Retinal pigment epithelial cell (primary cell): ENCODE measurements at regions not wholly inside any gene's neighbourhood (a gene's known extent, or its start where the extent isn't known, plus 50 kb on each side); places are given as distances from the start of the nearest gene placed in this dataset.

Experiments
- DNase-seq: peaks from one replicate; pipeline ENCODE4 v3.0.0-alpha.2; 2010; ENCODE audit warnings: low read depth
- H3K4me3 ChIP-seq: 2 replicates; pipeline ENCODE4 v1.5.1; 2011; ENCODE audit warnings: mild to moderate bottlenecking, low read length, control low read depth, moderate library complexity
- CTCF ChIP-seq: conservative IDR thresholded peaks from 2 replicates; pipeline ENCODE4 v1.5.1; 2011; ENCODE audit warnings: low read depth, low read length, control low read depth, inconsistent platforms

GRCh38 chr4:135065366-135065765, 863.8 kb upstream of the PABPC4L start:
- no peak for TF ChIP-seq CTCF
- no peak for DNase-seq
- no peak overlapping the region for H3K4me3 ChIP-seq

GRCh38 chr4:135050086-135050717, 848.6 kb upstream of the PABPC4L start:
- no peak for TF ChIP-seq CTCF
- no peak for DNase-seq

DNA sequence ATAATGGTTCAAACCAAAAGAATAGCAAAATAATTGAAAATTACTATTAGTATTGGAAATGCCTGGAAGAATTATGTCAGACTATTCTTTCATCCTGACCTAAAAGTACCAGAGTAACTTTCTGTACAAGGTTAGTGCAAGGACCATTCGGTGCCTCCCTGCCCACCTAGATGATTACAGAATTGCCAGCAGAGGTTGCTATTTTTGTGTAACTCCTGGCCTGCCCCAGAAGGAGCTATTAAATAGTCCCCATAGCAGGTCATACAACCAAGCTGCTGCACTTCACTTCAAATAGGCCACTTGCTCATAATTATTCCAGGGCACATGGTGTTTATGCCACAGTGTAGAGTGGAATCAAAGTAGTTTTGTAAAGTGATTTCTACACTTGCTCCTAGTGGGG, 831.1 kb upstream of the PABPC4L start:
- no peak for DNase-seq
- TF ChIP-seq CTCF, result no peak
- H3K4me3 ChIP-seq, result no peak overlapping the region

More at GRCh38 chr4:135050086-135050717, 848.6 kb upstream of the PABPC4L start:
- H3K4me3 ChIP-seq, result no peak overlapping the region

GRCh38 chr4:135015771-135016170, 814.2 kb upstream of the PABPC4L start:
- no peak for TF ChIP-seq CTCF
- H3K4me3 ChIP-seq, result no peak overlapping the region
- DNase-seq, result no peak

DNA sequence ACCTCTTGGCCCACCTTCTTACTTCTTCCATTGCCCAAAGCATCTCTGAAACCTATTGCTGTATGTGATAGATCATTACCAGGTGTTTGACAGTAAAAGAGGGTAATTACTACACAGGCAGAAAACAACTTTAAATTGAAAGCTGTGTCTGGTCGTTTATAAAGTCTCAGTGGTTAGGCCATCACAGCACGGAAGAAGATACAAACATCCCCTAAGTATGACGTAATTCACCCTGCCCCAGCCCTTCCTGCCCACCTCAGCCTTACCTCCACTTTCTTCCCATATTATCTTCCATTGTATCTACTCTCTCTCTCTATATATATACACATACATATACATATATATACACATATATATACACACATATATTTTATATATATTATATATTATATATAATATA, 805.8 kb upstream of the PABPC4L start:
- TF ChIP-seq CTCF, result no peak
- no peak for DNase-seq
- no peak overlapping the region for H3K4me3 ChIP-seq

GRCh38 chr4:134999169-134999568, 797.6 kb upstream of the PABPC4L start:
- TF ChIP-seq CTCF, result no peak
- H3K4me3 ChIP-seq, result no peak overlapping the region
- no peak for DNase-seq

DNA sequence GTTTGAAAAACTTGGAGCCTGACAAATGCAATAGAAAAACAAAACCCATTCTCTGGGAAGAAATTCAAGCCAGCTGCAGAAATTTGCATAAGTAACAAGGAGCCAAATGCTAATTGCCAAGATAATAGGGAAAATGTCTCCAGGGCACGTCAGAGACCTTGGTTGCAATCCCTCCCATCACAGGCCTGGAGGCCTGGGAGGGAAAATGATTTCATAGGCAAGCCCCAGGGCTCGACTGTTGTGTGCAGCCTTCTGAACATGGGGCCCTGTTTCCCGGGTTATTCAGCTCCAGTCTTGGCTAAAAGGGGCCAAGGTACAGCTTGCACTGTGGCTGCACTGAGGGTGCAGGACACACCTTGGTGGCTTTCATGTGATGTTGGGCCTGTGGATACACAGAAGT, 760.4 kb upstream of the PABPC4L start:
- DNase-seq, result no peak
- no peak for TF ChIP-seq CTCF
- H3K4me3 ChIP-seq, result no peak overlapping the region
